ENCODE measurements at regions not wholly inside any gene's neighbourhood (a gene's known extent, or its start where the extent isn't known, plus 50 kb on each side); places are given as distances from the start of the nearest gene placed in this dataset.
"Not testable (repeated sequence)": the region's sequence is repeated elsewhere in the genome, so short reads cannot be mapped to it uniquely, and the experiment has no call there.

DNA sequence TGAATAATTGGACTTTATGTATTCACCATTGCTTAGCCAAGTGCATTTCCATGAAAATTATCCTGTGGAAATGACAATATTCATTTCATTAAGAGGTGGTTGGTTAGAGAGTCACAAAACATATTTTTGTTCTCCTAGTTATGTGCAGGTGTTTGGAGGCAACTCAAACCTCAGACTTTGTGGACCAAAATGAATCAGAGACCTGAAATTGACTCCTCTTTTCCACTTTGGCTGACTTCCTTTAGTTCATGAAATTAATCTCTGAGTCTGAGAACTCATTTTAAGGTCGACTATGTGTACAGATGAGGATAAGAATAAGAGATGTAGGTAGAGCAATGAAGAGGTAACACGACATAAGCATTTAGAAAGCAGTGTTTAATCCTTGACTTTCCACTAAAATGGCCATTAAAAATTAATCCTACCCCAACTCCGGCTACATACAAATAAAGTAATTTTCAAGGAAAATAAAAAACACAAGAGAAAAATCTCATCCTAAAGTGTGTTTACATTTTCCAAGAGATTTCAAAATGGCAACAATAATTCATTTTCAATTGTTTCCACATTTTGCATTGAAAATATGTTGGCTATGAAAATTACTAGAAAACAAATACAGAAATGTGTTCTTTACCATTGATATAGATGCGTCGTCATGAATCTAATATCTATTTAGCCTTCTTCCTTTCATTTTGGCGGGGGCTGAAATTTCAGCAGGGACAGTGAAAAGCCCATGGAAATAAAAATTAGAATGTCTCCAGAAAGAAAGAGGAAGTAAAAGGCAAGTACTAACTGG, 185.4 kb upstream of the CSNK1A1L start:
- no peak for DNase-seq

DNA sequence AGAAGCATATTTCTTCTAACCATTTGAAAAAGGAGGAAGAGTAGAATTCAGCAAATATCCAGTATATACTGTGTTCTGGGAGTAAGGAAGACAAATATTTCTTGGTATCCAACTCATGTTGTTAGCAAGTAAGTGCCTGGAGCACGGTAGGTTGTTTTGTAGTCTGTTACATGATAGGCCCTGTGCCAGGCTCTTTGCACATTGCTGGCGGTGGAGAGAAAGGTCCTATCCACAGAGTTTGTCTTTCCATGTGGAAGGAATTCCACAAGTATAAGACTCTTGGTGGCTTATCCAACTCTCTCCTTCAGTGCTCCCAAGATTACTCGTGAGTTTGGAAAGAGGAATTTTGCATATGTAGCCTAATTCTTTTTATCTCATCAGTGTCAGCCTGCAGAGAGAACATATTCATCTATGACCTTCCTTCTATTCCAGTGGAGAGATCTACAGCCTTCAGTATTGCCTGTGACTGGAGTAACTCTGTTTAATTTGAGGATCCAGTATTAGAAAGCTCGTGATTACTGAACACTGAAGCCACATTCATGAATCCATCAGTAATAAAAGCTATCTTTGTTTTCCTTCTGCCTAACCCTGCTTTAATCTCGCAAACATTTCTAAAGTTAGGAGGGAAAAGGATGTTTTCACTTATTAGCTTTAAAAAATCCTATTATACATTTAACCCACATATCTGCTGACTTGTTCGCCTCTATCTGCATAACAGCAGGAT, 183.9 kb upstream of the CSNK1A1L start:
- DNase-seq: no peak

- no peak for DNase-seq
Measured at GRCh38 chr13:37288057-37288720, 182.7 kb upstream of the CSNK1A1L start.

DNA sequence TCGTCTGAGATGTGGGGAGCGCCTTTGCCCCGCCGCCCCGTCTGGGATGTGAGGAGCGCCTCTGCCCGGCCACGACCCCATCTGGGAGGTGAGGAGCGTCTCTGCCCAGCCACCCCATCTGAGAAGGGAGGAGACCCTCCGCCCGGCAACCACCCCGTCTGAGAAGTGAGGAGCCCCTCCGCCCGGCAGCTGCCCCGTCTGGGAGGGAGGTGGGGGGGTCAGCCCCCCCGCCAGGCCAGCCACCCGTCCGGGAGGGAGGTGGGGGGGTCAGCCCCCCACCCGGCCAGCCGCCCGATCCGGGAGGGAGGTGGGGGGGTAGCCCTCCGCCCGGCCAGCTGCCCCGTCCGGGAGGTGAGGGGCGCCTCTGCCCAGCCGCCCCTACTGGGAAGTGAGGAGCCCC, 174.8 kb upstream of the CSNK1A1L start:
- DNase-seq: not testable (repeated sequence)

- DNase-seq: no peak
Measured at GRCh38 chr13:37277435-37278144, 172.1 kb upstream of the CSNK1A1L start.

- no peak for DNase-seq
Measured at GRCh38 chr13:37277007-37277406, 171.5 kb upstream of the CSNK1A1L start.

DNA sequence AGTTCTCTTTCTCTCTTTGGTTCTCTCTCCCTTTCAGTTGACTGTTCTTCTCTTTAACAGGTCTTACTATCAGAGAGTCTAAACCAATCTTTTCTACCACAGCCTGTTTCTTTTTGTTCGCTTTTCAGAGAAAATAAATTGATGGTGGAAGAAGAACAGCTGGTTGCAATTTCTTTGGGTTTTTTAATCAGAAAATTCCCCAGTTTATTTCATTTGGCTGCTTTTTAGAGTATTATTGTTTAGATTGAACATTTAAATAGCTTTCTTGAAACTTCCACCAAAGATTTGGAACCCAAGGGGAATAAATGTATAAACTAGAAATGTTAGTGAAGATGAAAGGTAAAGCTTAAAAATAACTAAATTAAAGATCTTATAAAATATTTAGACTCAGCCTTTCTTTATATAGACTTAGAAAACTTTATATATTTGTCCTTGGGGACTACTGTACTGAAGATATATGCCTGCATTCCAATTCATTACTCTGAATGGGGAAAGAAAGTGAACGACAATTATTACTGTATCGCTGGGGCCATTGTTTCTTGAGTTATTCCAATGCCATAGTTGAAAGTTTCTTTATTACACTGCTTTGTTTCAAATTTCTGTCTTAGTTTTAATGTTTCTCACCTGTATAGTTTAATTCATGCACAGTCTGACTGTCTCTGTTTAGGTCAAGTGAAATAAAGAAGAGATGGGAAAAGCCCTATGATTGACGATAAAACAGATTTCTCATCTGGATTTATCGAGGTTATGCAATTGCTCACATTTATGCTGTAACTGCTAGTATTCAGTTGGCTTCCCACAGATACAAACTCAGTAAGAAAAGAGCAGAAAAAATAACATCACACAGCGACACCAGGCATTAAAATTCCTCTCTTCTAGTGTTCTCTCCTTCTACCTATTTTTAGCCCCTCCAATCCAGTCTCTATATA, 169.4 kb upstream of the CSNK1A1L start:
- DNase-seq: no peak

DNA sequence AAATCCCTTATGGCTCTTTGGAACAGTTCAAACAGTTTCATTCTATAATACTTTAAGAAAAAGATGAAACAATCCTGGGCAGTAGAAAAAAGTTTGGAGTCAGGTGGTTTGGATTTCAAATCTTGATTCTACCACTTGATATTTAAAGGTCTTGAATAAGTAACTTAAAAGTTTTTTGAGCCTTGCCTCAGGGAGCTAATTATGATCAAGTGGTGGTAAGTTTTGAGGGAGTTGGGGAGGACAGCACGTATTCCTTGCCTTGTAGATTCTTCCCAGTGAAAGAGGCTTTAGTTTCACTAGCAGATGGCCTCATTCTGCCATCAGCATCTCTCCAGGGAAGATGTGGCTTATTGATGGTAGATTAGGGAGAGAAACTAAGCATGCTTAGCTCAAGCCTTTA, 168.4 kb upstream of the CSNK1A1L start:
- no peak for DNase-seq

- no peak for DNase-seq
Measured at GRCh38 chr13:37270226-37271001, 164.9 kb upstream of the CSNK1A1L start.

DNA sequence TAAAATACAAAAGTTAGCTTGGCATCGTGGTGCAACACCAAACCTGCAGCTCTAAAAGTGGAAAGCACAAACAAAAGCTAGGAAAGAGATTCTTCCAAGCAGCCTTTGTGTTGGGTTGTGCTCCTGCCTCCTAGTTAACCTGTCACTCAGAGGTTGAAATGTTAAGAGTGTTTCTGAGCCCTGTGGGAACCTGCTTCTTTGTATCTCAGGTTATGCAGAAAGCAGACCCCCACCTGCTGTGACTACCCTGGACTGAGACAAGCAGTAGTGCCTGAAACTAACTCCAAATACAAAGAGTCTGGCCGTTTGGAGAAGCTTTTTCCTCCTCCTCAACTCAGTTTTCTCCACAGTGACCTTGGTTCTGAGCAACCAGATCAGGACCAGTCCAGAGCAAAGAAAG, 158.4 kb upstream of the CSNK1A1L start:
- DNase-seq: no peak

GRCh38 chr13:37257706-37258105, 152.2 kb upstream of the CSNK1A1L start:
- DNase-seq: no peak

DNA sequence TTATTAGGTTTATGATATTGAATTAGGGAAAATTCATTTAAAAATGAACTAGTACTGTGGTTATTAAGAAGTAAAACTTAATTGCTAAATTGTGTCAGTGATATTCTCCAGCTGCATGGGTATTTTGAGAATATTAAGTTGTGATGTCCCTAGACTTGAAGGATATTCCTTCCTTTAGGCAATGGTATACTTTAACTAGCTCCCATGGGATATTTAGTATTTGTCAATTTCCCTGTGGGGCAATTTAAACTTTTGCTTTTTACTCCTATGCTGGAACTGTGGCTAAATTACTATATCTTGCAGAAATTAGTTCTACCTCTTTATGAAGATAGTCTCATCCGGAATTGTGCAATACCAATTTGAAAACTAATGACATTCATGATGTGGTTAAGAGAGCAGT, 151.6 kb upstream of the CSNK1A1L start:
- no peak for DNase-seq

DNA sequence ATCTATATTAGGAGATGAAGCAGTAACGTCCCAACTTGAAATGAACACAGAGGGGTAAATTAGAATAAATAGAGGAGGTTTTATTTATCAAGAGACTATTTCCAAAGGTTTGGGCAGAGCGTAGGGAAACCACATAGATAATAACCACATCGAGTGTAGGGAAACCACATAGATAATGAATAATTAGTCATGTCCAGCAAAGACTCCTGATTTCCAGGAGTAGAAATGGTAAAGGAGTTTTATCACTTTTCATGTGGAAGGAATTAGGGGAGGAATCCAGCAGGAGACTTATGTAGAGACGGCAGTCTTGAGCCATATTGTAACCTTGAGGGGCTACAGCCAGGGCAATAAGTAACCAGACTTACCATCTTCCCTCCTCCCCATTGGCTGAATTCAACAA, 136.3 kb upstream of the CSNK1A1L start:
- no peak for DNase-seq

GRCh38 chr13:37230346-37230745, 124.9 kb upstream of the CSNK1A1L start:
- no peak for DNase-seq

GRCh38 chr13:37229931-37230330, 124.5 kb upstream of the CSNK1A1L start:
- DNase-seq: no peak

- no peak for DNase-seq
Measured at GRCh38 chr13:37226971-37227370, 121.5 kb upstream of the CSNK1A1L start.

DNA sequence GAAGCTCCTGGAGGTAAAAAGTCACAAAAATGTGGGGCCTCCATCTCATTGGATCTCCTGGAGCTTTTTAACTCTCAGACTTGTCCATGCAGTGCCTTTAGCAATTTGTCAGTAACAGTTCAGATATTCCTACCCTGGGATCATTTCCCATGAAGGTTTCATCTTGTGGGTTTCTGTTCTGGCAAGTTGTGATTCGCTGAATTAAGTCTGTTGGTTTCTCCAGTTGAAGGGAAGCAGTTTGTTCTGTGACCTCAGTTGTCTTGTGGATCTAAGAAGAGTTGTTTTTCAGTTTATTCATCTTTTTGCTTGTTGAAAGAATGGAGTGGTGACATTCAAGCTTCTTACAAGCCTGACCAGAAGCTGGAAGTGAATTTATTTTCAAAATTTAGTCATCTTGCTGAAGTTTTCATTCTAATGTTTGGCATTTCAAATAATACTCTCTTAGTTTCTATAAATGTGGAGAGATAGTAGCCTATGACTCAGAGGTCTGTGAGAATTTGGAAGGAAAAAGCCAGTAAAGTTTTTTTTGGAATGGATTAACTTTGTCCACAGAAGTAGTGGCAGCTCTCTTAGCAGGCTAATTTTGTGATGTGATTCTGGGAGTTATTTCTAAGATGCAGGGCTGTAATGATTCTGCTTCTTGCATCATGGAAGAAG, 120.1 kb upstream of the CSNK1A1L start:
- DNase-seq: no peak

DNA sequence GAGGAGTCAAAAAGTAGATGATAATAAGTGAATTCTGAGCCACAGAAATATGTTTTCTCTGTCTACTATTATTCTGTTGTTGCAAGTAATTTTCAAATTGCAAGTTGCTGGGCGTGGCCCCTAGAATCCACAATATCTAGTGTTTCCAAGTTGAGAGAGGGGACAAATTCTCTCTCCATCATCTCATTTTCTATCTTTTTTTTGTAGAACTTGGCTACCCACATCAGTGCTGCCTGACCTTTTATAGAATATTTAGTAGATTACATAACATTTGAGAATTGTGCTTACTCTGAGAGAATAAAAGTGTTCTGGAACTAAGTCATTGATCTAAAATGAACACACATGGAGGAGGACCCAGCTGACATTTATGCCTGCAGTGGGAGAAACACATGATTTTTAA, 110.9 kb upstream of the CSNK1A1L start:
- DNase-seq: no peak

DNA sequence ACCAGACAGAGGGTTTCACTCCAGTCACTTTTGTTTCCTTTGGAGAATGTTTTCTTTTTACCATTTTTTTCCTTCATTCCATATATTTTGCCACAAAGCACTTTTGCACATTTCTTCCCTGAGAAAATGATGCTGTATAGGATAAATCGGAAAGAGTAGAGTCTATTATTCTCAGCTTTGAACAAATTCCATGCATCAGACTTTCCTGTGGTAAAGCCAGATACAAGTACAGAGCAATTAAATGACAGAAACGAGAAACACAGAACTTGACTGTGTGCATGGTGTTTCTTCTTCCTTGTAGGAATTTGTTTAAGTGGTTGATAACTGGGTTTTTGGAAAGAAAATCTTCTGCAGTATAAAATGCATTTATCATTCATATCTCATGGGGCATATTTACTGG, 107.4 kb upstream of the CSNK1A1L start:
- no peak for DNase-seq

GRCh38 chr13:37211487-37211886, 106.0 kb upstream of the CSNK1A1L start:
- DNase-seq: no peak

All from hematopoietic multipotent progenitor cell treated with erythropoietin and hydrocortisone succinate and interleukin-3 and kit ligand, for 6 days (in vitro differentiated cells).